ENCODE measurements at regions not wholly inside any gene's neighbourhood (a gene's known extent, or its start where the extent isn't known, plus 50 kb on each side); places are given as distances from the start of the nearest gene placed in this dataset.

GRCh38 chr3:141669434-141669833, 68.7 kb upstream of the RNF7 start:
- TF ChIP-seq, protein P1, sequence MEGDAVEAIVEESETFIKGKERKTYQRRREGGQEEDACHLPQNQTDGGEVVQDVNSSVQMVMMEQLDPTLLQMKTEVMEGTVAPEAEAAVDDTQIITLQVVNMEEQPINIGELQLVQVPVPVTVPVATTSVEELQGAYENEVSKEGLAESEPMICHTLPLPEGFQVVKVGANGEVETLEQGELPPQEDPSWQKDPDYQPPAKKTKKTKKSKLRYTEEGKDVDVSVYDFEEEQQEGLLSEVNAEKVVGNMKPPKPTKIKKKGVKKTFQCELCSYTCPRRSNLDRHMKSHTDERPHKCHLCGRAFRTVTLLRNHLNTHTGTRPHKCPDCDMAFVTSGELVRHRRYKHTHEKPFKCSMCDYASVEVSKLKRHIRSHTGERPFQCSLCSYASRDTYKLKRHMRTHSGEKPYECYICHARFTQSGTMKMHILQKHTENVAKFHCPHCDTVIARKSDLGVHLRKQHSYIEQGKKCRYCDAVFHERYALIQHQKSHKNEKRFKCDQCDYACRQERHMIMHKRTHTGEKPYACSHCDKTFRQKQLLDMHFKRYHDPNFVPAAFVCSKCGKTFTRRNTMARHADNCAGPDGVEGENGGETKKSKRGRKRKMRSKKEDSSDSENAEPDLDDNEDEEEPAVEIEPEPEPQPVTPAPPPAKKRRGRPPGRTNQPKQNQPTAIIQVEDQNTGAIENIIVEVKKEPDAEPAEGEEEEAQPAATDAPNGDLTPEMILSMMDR (IDR thresholded peaks at IDR 0.05), result no peak
- TF ChIP-seq POLR2A (IDR thresholded peaks at IDR 0.05) (no peak), EP300 (IDR thresholded peaks at IDR 0.05) (no peak), POLR2AphosphoS5 (IDR thresholded peaks at IDR 0.05) (no peak)
- H3K4me1 ChIP-seq, result no peaks in the 10 kb centered on the region
- peaks cover 0 to 22% (median 11%) of the 10 kb centered on the region in 4 donors for H3K9me3 ChIP-seq
- H3K36me3 ChIP-seq, result no peaks in the 10 kb centered on the region
- H3K27ac ChIP-seq, result no peak overlapping the region
- no peak for DNase-seq
- intact Hi-C loops (cut with DNase I; ENCODE audit: low total_unique reads), result no loop called here
- no peak overlapping the region for H3K4me3 ChIP-seq
- H3K27me3 ChIP-seq, result no peaks in the 10 kb centered on the region

DNA sequence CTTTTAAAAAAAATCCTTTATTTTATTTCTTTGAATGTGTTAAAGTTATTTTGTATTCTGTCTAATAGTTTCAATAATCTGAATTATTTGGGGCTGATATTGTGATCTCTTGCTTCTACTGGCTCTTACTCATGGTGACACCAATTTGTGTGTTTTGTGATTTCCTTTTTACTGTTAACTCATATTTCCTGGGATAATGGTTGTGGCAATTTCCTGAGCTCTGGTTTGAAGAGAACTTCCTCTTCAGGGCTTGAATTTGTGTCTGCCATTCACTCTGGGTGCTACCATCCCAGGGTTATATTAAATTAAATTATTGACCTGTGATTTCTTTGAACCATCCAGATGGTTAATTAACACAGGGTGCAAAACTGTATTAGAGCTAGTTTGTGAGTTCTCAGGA, 60.4 kb upstream of the RNF7 start:
- intact Hi-C loops (cut with DNase I; ENCODE audit: low total_unique reads), result no loop called here
- peaks cover 0 to 8% (median 4%) of the 10 kb centered on the region in 4 donors for H3K4me1 ChIP-seq
- no peak overlapping the region for H3K27ac ChIP-seq
- no peak for DNase-seq
- H3K36me3 ChIP-seq, result no peaks in the 10 kb centered on the region
- peaks cover 0 to 4% (median 0%) of the 10 kb centered on the region in 4 donors for H3K9me3 ChIP-seq
- no peak for TF ChIP-seq POLR2A (IDR thresholded peaks at IDR 0.05)
- no peak for TF ChIP-seq POLR2AphosphoS5 (IDR thresholded peaks at IDR 0.05)
- TF ChIP-seq, protein P1 (IDR thresholded peaks at IDR 0.05), result no peak
- TF ChIP-seq EP300 (IDR thresholded peaks at IDR 0.05), result no peak
- H3K27me3 ChIP-seq, result no peaks in the 10 kb centered on the region
- no peak overlapping the region for H3K4me3 ChIP-seq

DNA sequence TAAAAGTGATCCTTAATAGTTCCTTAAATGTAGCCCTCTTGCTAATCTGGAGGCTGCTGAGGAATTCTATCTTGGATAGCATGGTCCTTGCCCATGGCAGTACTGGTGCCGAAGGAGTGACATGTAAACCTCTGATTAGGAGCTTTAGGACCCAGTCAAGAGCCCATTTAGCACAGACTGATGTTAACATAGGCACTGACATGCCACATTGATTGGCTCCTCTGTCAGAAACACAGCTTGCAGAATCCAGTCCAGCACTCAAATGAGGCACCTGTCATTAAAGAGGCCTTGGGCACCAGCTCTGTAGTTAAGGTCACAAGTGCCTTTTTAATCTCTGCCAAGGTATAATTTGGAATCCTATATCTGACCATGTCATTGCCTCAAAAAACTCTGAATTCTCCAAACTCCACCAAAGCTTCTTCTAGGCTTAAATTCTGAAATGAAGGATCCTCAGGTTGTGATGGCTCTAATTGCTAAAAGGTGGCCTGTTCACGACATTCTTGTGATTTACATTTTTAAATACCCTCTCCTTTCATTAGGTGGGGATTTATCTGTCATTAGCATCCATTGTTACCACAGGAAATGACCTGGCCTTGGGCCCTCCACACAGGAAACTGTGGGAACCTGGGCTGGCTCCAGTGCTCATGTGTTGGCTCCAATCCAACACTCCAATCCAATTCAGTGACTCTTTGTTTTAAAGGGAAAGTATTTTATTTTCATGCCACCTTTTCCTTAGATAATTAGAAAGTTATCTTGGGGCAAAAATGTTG, 57.3 kb upstream of the RNF7 start:
- WGBS, 5 donors, result 47 to 66% (median 60%) methylated on average over 2 of the region's 2 CpGs
- no peaks in the 10 kb centered on the region for H3K27me3 ChIP-seq
- DNase-seq, result peak in 1 of 2 donors; percentile 71
- no peaks in the 10 kb centered on the region for H3K9me3 ChIP-seq
- peaks cover 0 to 9% (median 4%) of the 10 kb centered on the region in 4 donors for H3K4me1 ChIP-seq
- H3K4me3 ChIP-seq, result no peak overlapping the region
- H3K27ac ChIP-seq, result no peak overlapping the region
- TF ChIP-seq, protein P1 (IDR thresholded peaks at IDR 0.05), result no peak
- TF ChIP-seq EP300 (IDR thresholded peaks at IDR 0.05) (no peak), POLR2AphosphoS5 (IDR thresholded peaks at IDR 0.05) (no peak), POLR2A (IDR thresholded peaks at IDR 0.05) (no peak)
- no peaks in the 10 kb centered on the region for H3K36me3 ChIP-seq
- intact Hi-C loops (cut with DNase I; ENCODE audit: low total_unique reads), result no loop called here

- H3K9me3 ChIP-seq, result no peaks in the 10 kb centered on the region
- intact Hi-C loops (cut with DNase I; ENCODE audit: low total_unique reads), result no loop called here
- no peak for TF ChIP-seq POLR2A (IDR thresholded peaks at IDR 0.05)
- TF ChIP-seq POLR2AphosphoS5 (IDR thresholded peaks at IDR 0.05), result no peak
- TF ChIP-seq, protein P1 (IDR thresholded peaks at IDR 0.05), result no peak
- TF ChIP-seq EP300 (IDR thresholded peaks at IDR 0.05), result no peak
- WGBS, 5 donors, result 37 to 57% (median 48%) methylated on average over 4 of the region's 4 CpGs
- no peak for DNase-seq
- no peaks in the 10 kb centered on the region for H3K36me3 ChIP-seq
- H3K4me3 ChIP-seq, result no peak overlapping the region
- no peak overlapping the region for H3K27ac ChIP-seq
- peaks cover 2 to 15% (median 8%) of the 10 kb centered on the region in 4 donors for H3K4me1 ChIP-seq
- no peaks in the 10 kb centered on the region for H3K27me3 ChIP-seq
Observed at GRCh38 chr3:141681390-141681780, 56.7 kb upstream of the RNF7 start.

Measured in stomach (tissue), 8 donors.